ENCODE measurements at regions not wholly inside any gene's neighbourhood (a gene's known extent, or its start where the extent isn't known, plus 50 kb on each side); places are given as distances from the start of the nearest gene placed in this dataset.

GRCh38 chr11:28448186-28448585 is 340.0 kb downstream of the METTL15 start:
- DNase-seq: no peak

GRCh38 chr11:28447226-28447625 is 339.0 kb downstream of the METTL15 start:
- DNase-seq: no peak

DNA sequence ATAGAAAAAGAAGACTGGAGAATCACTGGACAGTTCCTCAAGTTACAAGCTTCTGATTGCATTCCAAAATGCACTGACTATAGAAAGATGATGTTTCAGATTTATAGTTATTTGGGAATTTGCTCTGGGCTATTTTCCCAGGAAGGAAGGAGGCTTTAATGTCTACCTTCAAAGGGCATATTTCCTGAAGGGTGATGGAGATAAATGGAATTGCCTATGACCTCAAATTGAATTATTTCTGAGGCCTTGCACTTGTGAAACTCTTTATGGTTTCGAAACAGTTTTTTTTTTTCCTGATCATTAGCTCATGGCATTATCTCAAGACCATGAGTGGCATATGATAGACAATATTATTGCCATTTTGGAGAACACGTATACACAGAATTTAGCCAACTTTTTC is 333.9 kb downstream of the METTL15 start:
- no peak for DNase-seq

- DNase-seq: no peak
Measured at GRCh38 chr11:28439403-28439802, 331.2 kb downstream of the METTL15 start.

DNA sequence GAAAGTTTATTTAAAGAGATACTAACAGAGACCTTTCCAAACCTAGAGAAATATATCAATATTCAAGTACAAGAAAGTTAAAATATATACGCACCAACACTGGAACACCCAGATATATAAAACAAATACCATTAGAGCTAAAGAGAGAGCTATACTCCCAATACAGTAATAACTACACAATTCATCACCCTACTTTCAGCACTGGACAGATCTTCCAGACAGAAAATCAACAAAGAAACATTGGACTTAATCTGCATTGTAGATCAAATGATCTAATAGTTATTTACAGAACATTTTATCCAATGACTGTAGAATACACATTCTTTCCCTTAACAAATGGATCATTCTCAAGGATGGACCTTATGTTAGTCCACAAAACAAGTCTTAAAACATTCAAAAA is 311.9 kb downstream of the METTL15 start:
- no peak for DNase-seq

GRCh38 chr11:28417601-28418323 is 309.6 kb downstream of the METTL15 start:
- DNase-seq: no peak

DNA sequence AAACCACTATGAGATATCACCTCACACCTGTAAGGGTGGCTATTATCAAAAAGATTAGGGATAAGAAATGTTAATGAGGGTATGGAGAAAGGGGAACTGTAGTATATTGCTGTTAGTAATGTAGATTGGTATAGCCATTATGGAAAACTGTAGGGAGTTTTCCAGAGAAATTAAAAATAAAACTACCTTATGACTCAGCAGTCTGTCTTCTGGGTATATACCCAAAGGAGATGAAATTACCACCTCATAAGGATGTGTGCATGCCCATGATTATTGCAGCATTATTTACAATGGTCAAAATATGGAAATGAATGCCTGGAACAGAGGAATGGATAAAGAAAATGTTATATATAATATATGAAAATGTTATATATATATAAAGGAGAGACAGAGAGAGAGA is 303.8 kb downstream of the METTL15 start:
- no peak for DNase-seq

- no peak for DNase-seq
Measured at GRCh38 chr11:28401446-28401845, 293.3 kb downstream of the METTL15 start.

DNA sequence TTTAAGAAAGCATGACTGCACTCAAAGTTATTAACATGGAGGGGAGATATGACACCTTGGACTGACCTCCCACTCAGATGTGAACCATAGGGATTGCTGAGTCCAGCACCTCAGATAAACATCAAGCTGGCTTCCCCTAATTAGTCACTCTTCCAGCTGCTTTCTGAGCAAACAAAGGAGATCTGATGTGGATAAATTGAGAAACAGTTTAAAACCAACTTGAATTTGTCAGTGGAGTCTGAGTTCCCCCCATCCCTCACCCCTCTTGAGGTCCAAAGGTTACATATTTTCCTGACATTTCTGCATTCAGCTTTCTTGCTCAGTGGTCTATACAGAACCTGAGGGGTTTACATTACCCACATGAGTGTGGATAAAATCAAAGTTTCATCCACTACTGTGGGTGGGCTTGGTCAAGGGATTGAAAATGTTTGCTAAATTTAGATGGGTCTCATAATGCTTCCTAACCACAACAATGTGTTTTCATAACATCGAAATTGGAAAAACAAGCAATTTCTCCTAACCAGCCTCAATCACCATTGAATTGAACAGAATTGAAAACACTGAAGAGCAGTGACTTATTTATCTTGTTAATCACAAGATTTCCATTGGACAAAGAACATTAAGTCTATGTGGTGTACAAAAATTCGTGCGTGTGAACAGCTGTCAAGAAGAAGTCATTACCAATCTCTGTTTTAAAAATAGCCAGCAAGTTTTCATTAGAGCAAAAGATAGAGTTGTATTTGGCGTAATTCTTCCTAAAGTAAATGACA is 292.3 kb downstream of the METTL15 start:
- DNase-seq: no peak

- DNase-seq: no peak
Measured at GRCh38 chr11:28393348-28393747, 285.2 kb downstream of the METTL15 start.

DNA sequence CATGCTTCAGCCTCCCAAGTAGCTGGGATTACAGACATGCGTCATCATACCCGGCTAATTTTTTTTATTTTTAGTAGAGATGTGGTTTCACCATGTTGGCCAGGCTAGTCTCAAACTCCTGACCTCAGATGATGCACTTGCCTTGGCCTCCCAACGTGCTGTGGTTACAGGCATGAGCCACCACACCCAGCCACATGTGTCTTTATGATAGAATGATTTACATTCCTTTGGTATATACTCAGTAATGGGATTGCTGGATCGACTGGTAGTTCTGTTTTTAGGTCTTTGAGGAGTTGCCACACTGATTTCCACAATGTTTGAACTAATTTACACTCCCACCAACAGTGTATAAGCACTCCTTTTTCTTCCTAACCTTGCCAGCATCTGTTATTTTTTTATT is 276.2 kb downstream of the METTL15 start:
- no peak for DNase-seq

DNA sequence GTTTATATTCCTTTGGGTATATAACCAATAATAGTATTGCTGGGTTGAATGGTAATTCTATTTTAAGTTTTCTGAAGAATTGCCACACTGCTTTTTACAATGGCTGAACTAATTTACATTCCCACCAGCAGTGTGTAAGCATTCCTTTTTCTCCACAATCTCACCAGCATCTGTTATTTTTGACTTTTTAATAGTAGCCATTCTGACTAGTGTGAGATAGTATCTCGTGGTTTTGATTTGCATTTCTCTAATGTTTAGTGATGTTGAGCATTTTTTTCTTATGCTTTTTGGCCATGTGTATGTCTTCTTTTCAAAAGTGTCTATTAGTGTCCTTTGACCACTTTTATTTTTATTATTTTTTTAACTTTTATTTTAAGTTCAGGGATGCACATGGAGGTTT is 275.3 kb downstream of the METTL15 start:
- no peak for DNase-seq
